Glutamatergic neuron (in vitro differentiated cells): ENCODE measurements at regions not wholly inside any gene's neighbourhood (a gene's known extent, or its start where the extent isn't known, plus 50 kb on each side); places are given as distances from the start of the nearest gene placed in this dataset.

Experiments used
- DNase-seq: peaks from one replicate; pipeline ENCODE4 v3.0.0; 2022
- H3K27ac Mint-ChIP-seq: one replicate; pipeline ENCODE4 v1.8.0; 2020; ENCODE audit warnings: mild to moderate bottlenecking, mixed read lengths, inconsistent platforms; ENCODE audit not compliant: unreplicated experiment
- H3K27me3 Mint-ChIP-seq: one replicate; pipeline ENCODE4 v1.8.0; 2020; ENCODE audit warnings: mild to moderate bottlenecking, moderate library complexity, mixed read lengths, inconsistent platforms; ENCODE audit not compliant: unreplicated experiment
- H3K36me3 Mint-ChIP-seq: one replicate; pipeline ENCODE4 v1.8.0; 2020; ENCODE audit warnings: mild to moderate bottlenecking, mixed read lengths, inconsistent platforms; ENCODE audit not compliant: unreplicated experiment
- H3K4me1 Mint-ChIP-seq: one replicate; pipeline ENCODE4 v1.8.0; 2020; ENCODE audit warnings: mild to moderate bottlenecking, low read depth, mixed read lengths, inconsistent platforms; ENCODE audit not compliant: unreplicated experiment
- H3K4me3 Mint-ChIP-seq: one replicate; pipeline ENCODE4 v1.8.0; 2020; ENCODE audit warnings: mild to moderate bottlenecking, mixed read lengths, inconsistent platforms; ENCODE audit not compliant: unreplicated experiment
- H3K9me3 Mint-ChIP-seq: one replicate; pipeline ENCODE4 v1.8.0; 2020; ENCODE audit warnings: mild to moderate bottlenecking, moderate library complexity, mixed read lengths, inconsistent platforms; ENCODE audit not compliant: unreplicated experiment
- TF ChIP-seq, protein P1 (sequence below): fragments of 200-600 bp; sonication (generic); IDR thresholded peaks from one replicate; pipeline ENCODE4 v1.5.0; 2021; ENCODE audit not compliant: partially characterized antibody, unreplicated experiment

DNA sequence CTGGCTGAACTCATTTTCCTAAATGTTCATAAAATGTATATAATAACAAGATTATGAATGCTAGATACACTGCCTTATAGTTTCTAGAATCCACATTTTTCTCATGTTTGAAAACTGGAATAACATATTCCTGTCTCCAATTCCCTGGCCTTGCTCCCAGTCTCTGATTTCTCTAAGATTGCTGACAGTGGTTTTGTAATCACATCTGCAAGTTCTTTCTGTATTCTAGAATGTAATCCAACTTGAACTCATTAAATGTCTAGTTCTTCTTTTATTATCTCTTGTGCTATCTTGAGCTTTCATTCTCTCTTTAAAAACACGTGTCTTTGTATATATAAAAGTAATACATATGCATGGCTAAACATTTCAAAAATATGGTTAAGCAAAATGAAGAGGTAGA is 215.2 kb upstream of the ADAMTS9 start:
- no peak overlapping the region for H3K4me3 Mint-ChIP-seq
- TF ChIP-seq, protein P1, sequence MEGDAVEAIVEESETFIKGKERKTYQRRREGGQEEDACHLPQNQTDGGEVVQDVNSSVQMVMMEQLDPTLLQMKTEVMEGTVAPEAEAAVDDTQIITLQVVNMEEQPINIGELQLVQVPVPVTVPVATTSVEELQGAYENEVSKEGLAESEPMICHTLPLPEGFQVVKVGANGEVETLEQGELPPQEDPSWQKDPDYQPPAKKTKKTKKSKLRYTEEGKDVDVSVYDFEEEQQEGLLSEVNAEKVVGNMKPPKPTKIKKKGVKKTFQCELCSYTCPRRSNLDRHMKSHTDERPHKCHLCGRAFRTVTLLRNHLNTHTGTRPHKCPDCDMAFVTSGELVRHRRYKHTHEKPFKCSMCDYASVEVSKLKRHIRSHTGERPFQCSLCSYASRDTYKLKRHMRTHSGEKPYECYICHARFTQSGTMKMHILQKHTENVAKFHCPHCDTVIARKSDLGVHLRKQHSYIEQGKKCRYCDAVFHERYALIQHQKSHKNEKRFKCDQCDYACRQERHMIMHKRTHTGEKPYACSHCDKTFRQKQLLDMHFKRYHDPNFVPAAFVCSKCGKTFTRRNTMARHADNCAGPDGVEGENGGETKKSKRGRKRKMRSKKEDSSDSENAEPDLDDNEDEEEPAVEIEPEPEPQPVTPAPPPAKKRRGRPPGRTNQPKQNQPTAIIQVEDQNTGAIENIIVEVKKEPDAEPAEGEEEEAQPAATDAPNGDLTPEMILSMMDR, result no peak
- no peaks in the 10 kb centered on the region for H3K9me3 Mint-ChIP-seq
- H3K27ac Mint-ChIP-seq, result no peak overlapping the region
- H3K36me3 Mint-ChIP-seq, result no peaks in the 10 kb centered on the region
- H3K4me1 Mint-ChIP-seq, result peaks cover 18% of the 10 kb centered on the region
- peaks cover 2% of the 10 kb centered on the region for H3K27me3 Mint-ChIP-seq
- no peak for DNase-seq

DNA sequence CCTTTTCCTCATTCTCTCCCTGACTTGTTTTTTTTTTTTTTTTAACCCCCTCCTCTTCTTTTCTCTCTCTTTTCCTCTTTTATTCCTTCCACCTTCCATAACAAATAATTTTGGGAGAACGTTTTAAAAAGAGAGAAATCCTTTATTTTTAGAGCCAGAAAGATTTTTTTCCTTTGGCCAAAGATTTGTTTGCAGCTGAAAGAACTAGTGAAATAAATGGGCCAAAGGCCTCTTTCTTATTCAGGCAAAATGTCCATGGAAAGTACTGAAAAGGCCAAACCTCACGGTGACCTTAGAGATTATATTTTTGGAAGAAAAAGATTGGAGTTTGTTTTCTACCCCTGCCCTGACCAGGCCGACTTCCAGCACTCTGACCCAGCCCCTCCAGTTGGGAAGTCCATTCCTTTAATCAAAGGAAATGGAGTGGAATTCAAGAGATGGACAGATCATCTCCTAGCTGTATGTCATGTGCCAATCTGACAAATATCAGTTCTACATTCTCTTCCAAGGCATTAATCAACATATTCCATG is 214.3 kb upstream of the ADAMTS9 start:
- H3K4me3 Mint-ChIP-seq, result no peak overlapping the region
- H3K36me3 Mint-ChIP-seq, result no peaks in the 10 kb centered on the region
- no peaks in the 10 kb centered on the region for H3K9me3 Mint-ChIP-seq
- DNase-seq, result no peak
- peaks cover 11% of the 10 kb centered on the region for H3K4me1 Mint-ChIP-seq
- no peak overlapping the region for H3K27ac Mint-ChIP-seq
- H3K27me3 Mint-ChIP-seq, result peaks cover 2% of the 10 kb centered on the region
- TF ChIP-seq, protein P1, result no peak

DNA sequence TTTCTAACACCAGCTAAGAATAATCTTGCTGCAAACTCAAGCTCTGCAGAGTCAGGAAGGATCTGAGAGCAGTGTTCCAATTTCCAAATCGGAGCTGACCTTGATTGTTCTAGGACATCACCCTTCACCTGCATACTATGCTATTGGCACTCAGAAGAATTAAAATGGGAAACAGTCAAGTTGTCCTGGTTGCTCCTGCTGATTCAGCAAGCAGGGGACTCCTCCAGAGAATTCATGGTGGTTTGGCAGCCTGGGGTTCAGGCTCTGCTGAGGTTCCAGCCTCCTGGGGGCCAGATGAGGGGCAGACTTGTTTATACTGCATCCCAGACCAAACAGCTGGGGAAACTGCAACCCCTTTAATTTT is 213.7 kb upstream of the ADAMTS9 start:
- TF ChIP-seq, protein P1, result no peak
- H3K9me3 Mint-ChIP-seq, result peaks cover under 1% of the 10 kb centered on the region
- H3K36me3 Mint-ChIP-seq, result no peaks in the 10 kb centered on the region
- H3K27me3 Mint-ChIP-seq, result peaks cover 4% of the 10 kb centered on the region
- DNase-seq, result no peak
- H3K4me1 Mint-ChIP-seq, result peaks cover 15% of the 10 kb centered on the region
- no peak overlapping the region for H3K4me3 Mint-ChIP-seq
- H3K27ac Mint-ChIP-seq, result no peak overlapping the region

DNA sequence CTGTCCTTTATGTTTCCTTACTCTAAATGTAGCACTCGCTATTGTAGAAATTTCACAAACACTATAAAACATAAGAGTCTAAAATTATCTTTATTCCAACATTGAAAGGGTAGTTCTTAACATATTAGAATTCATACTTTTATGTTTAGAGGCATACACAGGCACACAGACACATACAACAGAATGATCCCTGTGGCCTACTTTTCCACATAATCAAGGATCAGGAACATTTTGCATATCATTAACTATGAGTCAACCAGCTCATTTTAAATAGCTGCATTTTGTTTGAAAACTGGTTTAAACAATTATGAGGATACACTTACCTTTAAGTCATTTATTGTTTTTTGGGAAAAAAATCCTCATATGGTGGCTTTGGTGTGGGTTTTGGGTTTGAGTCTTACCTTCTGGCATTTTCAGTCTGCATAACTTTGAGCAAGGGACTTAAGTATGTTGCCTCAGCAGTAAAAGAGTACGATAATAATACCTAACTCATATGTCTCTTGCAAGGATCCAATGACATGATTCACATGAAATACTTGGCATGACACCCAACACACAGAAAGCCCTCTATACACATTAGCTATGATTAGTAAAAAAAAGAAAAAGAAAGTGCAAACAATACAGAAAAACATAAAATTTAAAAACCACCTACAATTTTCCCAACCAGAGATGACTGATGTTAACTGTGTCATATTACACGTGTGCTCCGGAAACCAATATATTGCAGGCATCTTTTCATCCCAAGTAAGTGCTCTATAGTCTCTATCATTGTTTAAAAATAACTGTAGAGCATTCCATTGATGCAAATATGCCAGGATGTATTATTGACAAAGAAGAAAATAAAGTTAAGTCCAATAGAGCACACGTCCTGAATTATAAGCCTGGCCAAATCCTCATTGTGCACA is 213.1 kb upstream of the ADAMTS9 start:
- DNase-seq, result no peak
- H3K9me3 Mint-ChIP-seq, result peaks cover 3% of the 10 kb centered on the region
- no peak overlapping the region for H3K27ac Mint-ChIP-seq
- H3K4me3 Mint-ChIP-seq, result no peak overlapping the region
- H3K27me3 Mint-ChIP-seq, result peaks cover 2% of the 10 kb centered on the region
- H3K4me1 Mint-ChIP-seq, result peaks cover 19% of the 10 kb centered on the region
- H3K36me3 Mint-ChIP-seq, result no peaks in the 10 kb centered on the region
- TF ChIP-seq, protein P1, result no peak

DNA sequence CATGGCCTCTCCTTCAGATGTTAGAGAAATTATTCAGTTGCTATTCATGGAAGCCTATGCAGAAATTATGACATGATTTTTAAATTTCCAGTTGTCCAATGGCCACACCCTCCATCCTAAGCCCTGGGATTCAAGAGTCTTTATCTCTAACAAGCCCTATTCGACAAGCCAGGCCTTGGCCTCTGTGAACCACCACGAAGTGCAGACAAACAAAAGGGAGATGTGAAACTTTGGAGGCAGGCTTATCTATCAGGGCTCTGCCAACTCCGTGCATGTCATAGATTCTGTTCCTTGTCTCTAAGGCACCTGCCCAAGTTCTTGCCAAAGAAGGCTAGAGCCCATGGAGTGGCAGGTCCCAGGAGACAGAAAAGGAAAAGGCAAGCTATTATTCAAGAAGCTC is 212.4 kb upstream of the ADAMTS9 start:
- no peak overlapping the region for H3K27ac Mint-ChIP-seq
- no peak for DNase-seq

More for the DNA sequence above, 212.4 kb upstream of the ADAMTS9 start:
- no peak overlapping the region for H3K4me3 Mint-ChIP-seq
- H3K27me3 Mint-ChIP-seq, result peaks cover 2% of the 10 kb centered on the region
- TF ChIP-seq, protein P1, result no peak
- H3K4me1 Mint-ChIP-seq, result peaks cover 21% of the 10 kb centered on the region
- H3K9me3 Mint-ChIP-seq, result peaks cover 3% of the 10 kb centered on the region
- H3K36me3 Mint-ChIP-seq, result no peaks in the 10 kb centered on the region
